CD14-positive monocyte (primary cell): ENCODE measurements at regions not wholly inside any gene's neighbourhood (a gene's known extent, or its start where the extent isn't known, plus 50 kb on each side); places are given as distances from the start of the nearest gene placed in this dataset.
A peak's percentile ranks its signal among the peaks of the same experiment; 100 is the strongest.

Experiments
- DNase-seq, 3 donors: peaks; one replicate each; pipeline ENCODE4 v3.0.0-alpha.2; 2011 to 2022
- H2AFZ ChIP-seq: 2 replicates; pipeline ENCODE4 v1.6.0; 2012; ENCODE audit warnings: mild to moderate bottlenecking, low read depth, low read length, inconsistent platforms; ENCODE audit not compliant: insufficient read depth, poor library complexity, severe bottlenecking
- H3K27ac ChIP-seq, 2 donors: 1 replicate in 1 of 2; 2 replicates in 1 of 2; pipeline ENCODE4 v1.5.1; 2012 to 2013; ENCODE audit warnings: low read length in 2 of 2, control low read depth in 1 of 2, inconsistent platforms in 1 of 2, low read depth in 1 of 2, mild to moderate bottlenecking in 1 of 2
- H3K27me3 ChIP-seq, 2 donors: one replicate each; pipeline versions ENCODE4 v1.6.0 to v1.6.1; 2011 to 2013; ENCODE audit warnings: low read length in 2 of 2; ENCODE audit not compliant: control insufficient read depth in 2 of 2, insufficient read depth in 2 of 2
- H3K36me3 ChIP-seq, 2 donors: replicated peaks in 1 of 2; 1 replicate in 1 of 2; 2 replicates in 1 of 2; pipeline versions ENCODE4 v1.5.1 to v1.6.1; 2012 to 2013; ENCODE audit warnings: low read length in 2 of 2, control low read depth in 1 of 2, inconsistent platforms in 1 of 2, mild to moderate bottlenecking in 1 of 2; ENCODE audit not compliant: insufficient read depth in 2 of 2, control insufficient read depth in 1 of 2
- H3K4me1 ChIP-seq, 2 donors: 1 replicate in 1 of 2; 2 replicates in 1 of 2; pipeline versions ENCODE4 v1.5.1 to v1.6.1; 2012 to 2013; ENCODE audit warnings: low read length in 2 of 2, control low read depth in 1 of 2, inconsistent platforms in 1 of 2, mild to moderate bottlenecking in 1 of 2, moderate library complexity in 1 of 2; ENCODE audit not compliant: insufficient read depth in 2 of 2, control insufficient read depth in 1 of 2
- H3K4me2 ChIP-seq: replicated peaks from 2 replicates; pipeline ENCODE3; 2012; ENCODE audit warnings: low read length, moderate library complexity, mild to moderate bottlenecking; ENCODE audit not compliant: poor library complexity, severe bottlenecking; ENCODE audit errors: extremely low read depth
- H3K4me3 ChIP-seq, 3 experiments: fragments of 200-600 bp in 1 of 3; sonication (generic) in 1 of 3; replicated peaks in 1 of 3; 1 replicate in 2 of 3; 2 replicates in 1 of 3; pipeline ENCODE4 v1.5.1; 2011 to 2013; ENCODE audit warnings: low read length in 3 of 3, mild to moderate bottlenecking in 3 of 3, control low read depth in 2 of 3, low read depth in 2 of 3, inconsistent platforms in 1 of 3, moderate library complexity in 1 of 3
- H3K79me2 ChIP-seq: 2 replicates; pipeline ENCODE4 v1.6.0; 2012; ENCODE audit warnings: mild to moderate bottlenecking, control low read depth, inconsistent platforms, low read length, moderate library complexity; ENCODE audit not compliant: insufficient read depth
- H3K9ac ChIP-seq: 2 replicates; pipeline ENCODE4 v1.6.0; 2017; ENCODE audit warnings: low read length, mild to moderate bottlenecking; ENCODE audit not compliant: insufficient read depth, poor library complexity, severe bottlenecking
- H3K9me3 ChIP-seq, 2 donors: replicated peaks in 1 of 2; 1 replicate in 1 of 2; 2 replicates in 1 of 2; pipeline versions ENCODE4 v1.5.1 to v1.6.1; 2012 to 2013; ENCODE audit warnings: low read length in 2 of 2, control low read depth in 1 of 2; ENCODE audit not compliant: control insufficient read depth in 1 of 2, insufficient read depth in 1 of 2
- H4K20me1 ChIP-seq: 2 replicates; pipeline ENCODE4 v1.6.0; 2012; ENCODE audit warnings: mild to moderate bottlenecking, low read length, control low read depth, moderate library complexity; ENCODE audit not compliant: insufficient read depth
- H3K27ac Mint-ChIP-seq, 7 donors: one replicate each; pipeline ENCODE4 v1.8.0; 2020; ENCODE audit warnings: mild to moderate bottlenecking in 7 of 7, mixed read lengths in 7 of 7, moderate library complexity in 6 of 7, inconsistent platforms in 2 of 7
- H3K27me3 Mint-ChIP-seq, 3 donors: one replicate each; pipeline ENCODE4 v1.8.0; 2021 to 2022; ENCODE audit warnings: low read depth in 3 of 3, mild to moderate bottlenecking in 3 of 3, mixed read lengths in 3 of 3, moderate library complexity in 3 of 3, inconsistent platforms in 1 of 3
- H3K36me3 Mint-ChIP-seq, 2 donors: one replicate each; pipeline ENCODE4 v1.8.0; 2020; ENCODE audit warnings: mixed read lengths in 2 of 2, inconsistent platforms in 1 of 2, mild to moderate bottlenecking in 1 of 2
- H3K4me1 Mint-ChIP-seq: one replicate; pipeline ENCODE4 v1.8.0; 2020; ENCODE audit warnings: mild to moderate bottlenecking, mixed read lengths
- H3K4me3 Mint-ChIP-seq, 2 donors: one replicate each; pipeline ENCODE4 v1.8.0; 2020; ENCODE audit warnings: mild to moderate bottlenecking in 2 of 2, mixed read lengths in 2 of 2, moderate library complexity in 1 of 2
- H3K9me3 Mint-ChIP-seq, 7 donors: one replicate each; pipeline ENCODE4 v1.8.0; 2020 to 2022; ENCODE audit warnings: mixed read lengths in 7 of 7, mild to moderate bottlenecking in 6 of 7, moderate library complexity in 6 of 7, inconsistent platforms in 2 of 7
- WGBS: methylation state at CpG from one replicate; pipeline ENCODE4 v1.1.5; 2013; ENCODE audit warnings: missing lambda C conversion rate; ENCODE audit not compliant: insufficient coverage; 5-methylcytosine and 5-hydroxymethylcytosine counted together
- intact Hi-C, 2 donors: fragments of 100-400 bp; cut with micrococcal nuclease; formaldehyde crosslinking; loops; one replicate each; pipeline versions ENCODE4 v1.15.0 to v1.15.1; 2023
- TF ChIP-seq, protein P1 (sequence below): fragments of 200-600 bp; IDR thresholded peaks from one replicate; pipeline ENCODE4 v1.8.0; 2022; ENCODE audit warnings: antibody characterized with exemption, mild to moderate bottlenecking

DNA sequence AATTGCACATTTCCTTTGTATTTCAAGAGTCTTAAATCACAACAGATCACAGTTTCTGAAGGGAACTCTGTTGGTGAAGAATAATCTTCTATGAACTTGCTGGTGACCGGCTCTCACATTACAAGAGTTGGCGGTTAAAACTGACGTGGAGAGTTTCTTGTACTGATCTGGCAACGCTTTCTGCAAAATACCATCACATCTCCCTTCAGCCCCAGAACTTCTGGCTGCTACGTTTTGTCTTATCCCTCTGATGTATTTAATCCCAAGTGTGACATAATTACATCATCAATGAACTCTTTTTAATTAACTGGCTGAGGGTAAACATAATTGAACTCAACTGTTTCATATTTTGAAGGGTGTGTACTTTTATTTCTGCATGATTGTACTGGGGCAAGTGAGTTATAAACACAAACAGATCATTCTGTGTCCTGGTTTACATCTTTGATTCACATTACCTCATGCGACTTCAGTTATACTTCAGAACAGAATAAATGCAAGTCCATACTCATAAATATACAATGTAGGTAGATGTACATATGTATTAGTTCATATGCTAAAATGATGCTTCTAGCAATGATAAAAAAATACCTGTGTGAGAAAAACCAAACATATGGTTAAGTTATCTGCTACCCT, 105.1 kb upstream of the NPVF start:
- intact Hi-C loops = no loop called here
- 95% methylated on average over 4 of the region's 6 CpGs for WGBS
- Histone ChIP-seq H3K36me3 (no peaks in the 10 kb centered on the region), H3K27me3 (no peaks in the 10 kb centered on the region), H3K4me1 (no peaks in the 10 kb centered on the region), H3K4me3 (no peak overlapping the region), H3K9ac (no peak overlapping the region), H3K27ac (no peak overlapping the region), H4K20me1 (no peaks in the 10 kb centered on the region), H3K4me2 (no peak overlapping the region), H3K9me3 (no peaks in the 10 kb centered on the region), H2AFZ (no peak overlapping the region), H3K79me2 (no peaks in the 10 kb centered on the region)
- H3K4me1 Mint-ChIP-seq = no peaks in the 10 kb centered on the region
- H3K9me3 Mint-ChIP-seq = peaks cover 0 to 5% (median 0%) of the 10 kb centered on the region in 7 donors
- H3K4me3 Mint-ChIP-seq = no peak overlapping the region
- H3K27ac Mint-ChIP-seq = no peak overlapping the region
- TF ChIP-seq, protein P1, sequence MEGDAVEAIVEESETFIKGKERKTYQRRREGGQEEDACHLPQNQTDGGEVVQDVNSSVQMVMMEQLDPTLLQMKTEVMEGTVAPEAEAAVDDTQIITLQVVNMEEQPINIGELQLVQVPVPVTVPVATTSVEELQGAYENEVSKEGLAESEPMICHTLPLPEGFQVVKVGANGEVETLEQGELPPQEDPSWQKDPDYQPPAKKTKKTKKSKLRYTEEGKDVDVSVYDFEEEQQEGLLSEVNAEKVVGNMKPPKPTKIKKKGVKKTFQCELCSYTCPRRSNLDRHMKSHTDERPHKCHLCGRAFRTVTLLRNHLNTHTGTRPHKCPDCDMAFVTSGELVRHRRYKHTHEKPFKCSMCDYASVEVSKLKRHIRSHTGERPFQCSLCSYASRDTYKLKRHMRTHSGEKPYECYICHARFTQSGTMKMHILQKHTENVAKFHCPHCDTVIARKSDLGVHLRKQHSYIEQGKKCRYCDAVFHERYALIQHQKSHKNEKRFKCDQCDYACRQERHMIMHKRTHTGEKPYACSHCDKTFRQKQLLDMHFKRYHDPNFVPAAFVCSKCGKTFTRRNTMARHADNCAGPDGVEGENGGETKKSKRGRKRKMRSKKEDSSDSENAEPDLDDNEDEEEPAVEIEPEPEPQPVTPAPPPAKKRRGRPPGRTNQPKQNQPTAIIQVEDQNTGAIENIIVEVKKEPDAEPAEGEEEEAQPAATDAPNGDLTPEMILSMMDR = no peak
- H3K27me3 Mint-ChIP-seq = peaks cover 2 to 5% (median 3%) of the 10 kb centered on the region in 3 donors
- DNase-seq = no peak
- H3K36me3 Mint-ChIP-seq = no peaks in the 10 kb centered on the region

GRCh38 chr7:25347360-25348066, 119.2 kb upstream of the NPVF start:
- H3K9me3 ChIP-seq = no peaks in the 10 kb centered on the region
- H3K4me2 ChIP-seq = no peak overlapping the region
- no peaks in the 10 kb centered on the region for H3K36me3 Mint-ChIP-seq
- no peak for DNase-seq
- no peaks in the 10 kb centered on the region for H3K36me3 ChIP-seq
- no peak overlapping the region for H3K27ac ChIP-seq
- TF ChIP-seq, protein P1 = no peak
- no peak overlapping the region for H3K9ac ChIP-seq
- 70% methylated on average over 2 of the region's 4 CpGs for WGBS
- peaks cover 0 to 3% (median under 1%) of the 10 kb centered on the region in 7 donors for H3K9me3 Mint-ChIP-seq
- peak overlapping the region in 1 of 7 donors; percentile 30 for H3K27ac Mint-ChIP-seq
- H3K27me3 Mint-ChIP-seq = peaks cover 5 to 6% (median 6%) of the 10 kb centered on the region in 3 donors
- no peak overlapping the region for H3K4me3 Mint-ChIP-seq
- H3K4me1 Mint-ChIP-seq = peaks cover 7% of the 10 kb centered on the region
- H3K4me3 ChIP-seq = no peak overlapping the region
- intact Hi-C loops = no loop called here
- H2AFZ ChIP-seq = no peak overlapping the region
- no peaks in the 10 kb centered on the region for H3K79me2 ChIP-seq
- H4K20me1 ChIP-seq = no peaks in the 10 kb centered on the region
- H3K4me1 ChIP-seq = peaks cover 0 to 3% of the 10 kb centered on the region in 2 donors
- no peaks in the 10 kb centered on the region for H3K27me3 ChIP-seq
